ENCODE measurements at regions not wholly inside any gene's neighbourhood (a gene's known extent, or its start where the extent isn't known, plus 50 kb on each side); places are given as distances from the start of the nearest gene placed in this dataset.

- no peaks in the 10 kb centered on the region for H3K9me3 ChIP-seq (ENCODE audit: insufficient read depth, low read depth)
- H3K4me3 ChIP-seq, result no peak overlapping the region
- no peaks in the 10 kb centered on the region for H4K20me1 ChIP-seq (ENCODE audit: insufficient read depth)
- no peak overlapping the region for H3K4me2 ChIP-seq
- H3K27ac ChIP-seq, result no peak overlapping the region
- intact Hi-C loops (cut with micrococcal nuclease; ENCODE audit: unreplicated experiment), result no loop called here
- CTCF ChIA-PET, result no interaction called here
- no peaks in the 10 kb centered on the region for H3K79me2 ChIP-seq (ENCODE audit: low read depth)
- H3F3A ChIP-seq (ENCODE audit: insufficient read depth, low read depth), result no peaks in the 10 kb centered on the region
- no peaks in the 10 kb centered on the region for H3K36me3 ChIP-seq (ENCODE audit: low read depth)
- TF ChIP-seq CTCF (conservative IDR thresholded peaks at IDR 0.05), result no peak
- TF ChIP-seq EZH2 (IDR thresholded peaks at IDR 0.05; ENCODE audit: low read depth), result no peak
- no peak overlapping the region for H2AFZ ChIP-seq
- POLR2A ChIA-PET (ENCODE audit: unreplicated experiment), result no interaction called here
- no peak for DNase-seq
- no peaks in the 10 kb centered on the region for H3K4me1 ChIP-seq (replicated peaks; ENCODE audit: insufficient read depth)
- no peaks in the 10 kb centered on the region for H3K27me3 ChIP-seq (ENCODE audit: insufficient read depth, low read depth)
- H3K9me2 ChIP-seq (ENCODE audit: insufficient read depth), result no peaks in the 10 kb centered on the region
- no TSS peak for BruUV-seq (replicated peaks)
These were observed 140.5 kb upstream of the SYNDIG1 start for GRCh38 chr20:24328901-24329300.

GRCh38 chr20:24321973-24322372 lies 147.5 kb upstream of the SYNDIG1 start:
- intact Hi-C loops (cut with micrococcal nuclease; ENCODE audit: unreplicated experiment), result no loop called here
- DNase-seq, result no peak
- CTCF ChIA-PET, result no interaction called here
- no peak overlapping the region for H2AFZ ChIP-seq
- no peak overlapping the region for H3K4me2 ChIP-seq
- peaks cover 16% of the 10 kb centered on the region for H3K4me1 ChIP-seq (replicated peaks; ENCODE audit: insufficient read depth)
- H3K9me2 ChIP-seq (ENCODE audit: insufficient read depth), result no peaks in the 10 kb centered on the region
- H4K20me1 ChIP-seq (ENCODE audit: insufficient read depth), result no peaks in the 10 kb centered on the region
- BruUV-seq (replicated peaks), result no TSS peak
- H3K4me3 ChIP-seq, result no peak overlapping the region
- POLR2A ChIA-PET (ENCODE audit: unreplicated experiment), result no interaction called here
- H3F3A ChIP-seq (ENCODE audit: insufficient read depth, low read depth), result peaks cover 6% of the 10 kb centered on the region
- H3K27ac ChIP-seq, result no peak overlapping the region
- H3K36me3 ChIP-seq (ENCODE audit: low read depth), result no peaks in the 10 kb centered on the region
- no peak for TF ChIP-seq CTCF (conservative IDR thresholded peaks at IDR 0.05)
- no peak for TF ChIP-seq EZH2 (IDR thresholded peaks at IDR 0.05; ENCODE audit: low read depth)
- H3K9me3 ChIP-seq (ENCODE audit: insufficient read depth, low read depth), result no peaks in the 10 kb centered on the region
- no peaks in the 10 kb centered on the region for H3K79me2 ChIP-seq (ENCODE audit: low read depth)
- H3K27me3 ChIP-seq (ENCODE audit: insufficient read depth, low read depth), result no peaks in the 10 kb centered on the region

- H3K27ac ChIP-seq, result no peak overlapping the region
- no peak overlapping the region for H2AFZ ChIP-seq
- intact Hi-C loops (cut with micrococcal nuclease; ENCODE audit: unreplicated experiment), result loop anchor here (10.0 kb wide), 1 partner anchor 466 kb away; no protein-coding TSS in a partner anchor
These were observed 150.7 kb upstream of the SYNDIG1 start for GRCh38 chr20:24318569-24319352.

More at GRCh38 chr20:24318569-24319352, 150.7 kb upstream of the SYNDIG1 start:
- H3K36me3 ChIP-seq (ENCODE audit: low read depth), result no peaks in the 10 kb centered on the region
- no peaks in the 10 kb centered on the region for H3K9me3 ChIP-seq (ENCODE audit: insufficient read depth, low read depth)
- TF ChIP-seq EZH2 (IDR thresholded peaks at IDR 0.05; ENCODE audit: low read depth), result no peak
- no peak for TF ChIP-seq CTCF (conservative IDR thresholded peaks at IDR 0.05)
- no TSS peak for BruUV-seq (replicated peaks)
- ChIA-PET POLR2A (ENCODE audit: unreplicated experiment) (no interaction called here), CTCF (no interaction called here)
- no peaks in the 10 kb centered on the region for H3K9me2 ChIP-seq (ENCODE audit: insufficient read depth)
- H3K4me1 ChIP-seq (replicated peaks; ENCODE audit: insufficient read depth), result peaks cover 25% of the 10 kb centered on the region
- H3K79me2 ChIP-seq (ENCODE audit: low read depth), result no peaks in the 10 kb centered on the region
- H3K27me3 ChIP-seq (ENCODE audit: insufficient read depth, low read depth), result no peaks in the 10 kb centered on the region
- no peak for DNase-seq
- peaks cover 13% of the 10 kb centered on the region for H3F3A ChIP-seq (ENCODE audit: insufficient read depth, low read depth)
- no peak overlapping the region for H3K4me2 ChIP-seq
- no peaks in the 10 kb centered on the region for H4K20me1 ChIP-seq (ENCODE audit: insufficient read depth)
- H3K4me3 ChIP-seq, result no peak overlapping the region
